ENCODE measurements at regions not wholly inside any gene's neighbourhood (a gene's known extent, or its start where the extent isn't known, plus 50 kb on each side); places are given as distances from the start of the nearest gene placed in this dataset.

GRCh38 chr1:199646761-199647160 lies 380.7 kb upstream of the NR5A2 start (continued):
- no peak for TF ChIP-seq ZHX2 (IDR thresholded peaks at IDR 0.05; ENCODE audit: low read depth)
- TF ChIP-seq ZHX2 (CRISPR knock-in tag; IDR thresholded peaks at IDR 0.05; ENCODE audit: borderline replicate concordance) = no peak
- no peak for TF ChIP-seq SOX13 (IDR thresholded peaks at IDR 0.05)
- no peak for TF ChIP-seq SOX13 (CRISPR knock-in tag; conservative IDR thresholded peaks at IDR 0.05 in 1 of 2, IDR thresholded peaks at IDR 0.05 in 1 of 2)
- TF ChIP-seq NFIC (IDR thresholded peaks at IDR 0.05; ENCODE audit: low read length) = no peak
- peak; percentile 29; the same call in 1 of the 2 replicates for TF ChIP-seq HMG20A (CRISPR knock-in tag; IDR thresholded peaks at IDR 0.05; ENCODE audit: borderline replicate concordance)
- no peak for TF ChIP-seq ZNF580 (CRISPR knock-in tag; IDR thresholded peaks at IDR 0.05; ENCODE audit: borderline replicate concordance, low read depth)
- TF ChIP-seq ZNF563 (CRISPR knock-in tag; IDR thresholded peaks at IDR 0.05) = no peak
- TF ChIP-seq ARID5B (CRISPR knock-in tag; IDR thresholded peaks at IDR 0.05) = peak; percentile 58
- TF ChIP-seq KLF13 (CRISPR knock-in tag; IDR thresholded peaks at IDR 0.05) = no peak
- TF ChIP-seq ZNF768 (CRISPR knock-in tag; IDR thresholded peaks at IDR 0.05) = no peak
- 0 out of 2 replicates have a peak, but pooled peaks have one; percentile 47 for TF ChIP-seq TRIM24 (CRISPR knock-in tag; IDR thresholded peaks at IDR 0.05)
- no peak for TF ChIP-seq KDM6A (CRISPR knock-in tag; IDR thresholded peaks at IDR 0.05; ENCODE audit: low read depth)
- TF ChIP-seq ZBTB1 (CRISPR knock-in tag; IDR thresholded peaks at IDR 0.05; ENCODE audit: borderline replicate concordance) = no peak
- 0 out of 2 replicates have a peak, but pooled peaks have one; percentile 24 for TF ChIP-seq RXRB (CRISPR knock-in tag; IDR thresholded peaks at IDR 0.05; ENCODE audit: borderline replicate concordance)
- TF ChIP-seq ZNF652 (CRISPR knock-in tag; IDR thresholded peaks at IDR 0.05; ENCODE audit: borderline replicate concordance, low read depth) = 0 out of 2 replicates have a peak, but pooled peaks have one; percentile 10
- no peak for TF ChIP-seq MED13 (CRISPR knock-in tag; IDR thresholded peaks at IDR 0.05)
- no peak for TF ChIP-seq ZNF574 (CRISPR knock-in tag; IDR thresholded peaks at IDR 0.05)
- 0 out of 2 replicates have a peak, but pooled peaks have one; percentile 23 for TF ChIP-seq ESRRA (CRISPR knock-in tag; IDR thresholded peaks at IDR 0.05; ENCODE audit: low read depth)
